HepG2 (cell line): ENCODE measurements at regions not wholly inside any gene's neighbourhood (a gene's known extent, or its start where the extent isn't known, plus 50 kb on each side); places are given as distances from the start of the nearest gene placed in this dataset.

Experiments
- AFF4 ChIP-seq: sonication (generic); formaldehyde crosslinking; IDR thresholded peaks from 2 replicates; pipeline ENCODE4 v1.4.0; 2020; ENCODE audit warnings: missing genetic modification reagents
- DDIT3 ChIP-seq: sonication (generic); formaldehyde crosslinking; IDR thresholded peaks from 2 replicates; pipeline ENCODE4 v1.4.0; 2020; ENCODE audit warnings: mild to moderate bottlenecking, missing genetic modification reagents
- GATAD1 ChIP-seq: IDR thresholded peaks from 2 replicates; pipeline ENCODE4 v1.6.1; 2016; ENCODE audit warnings: missing genetic modification reagents, missing compliant biosample characterization
- GLMP ChIP-seq: sonication (generic); formaldehyde crosslinking; IDR thresholded peaks from 2 replicates; pipeline ENCODE4 v1.9.0; 2021; ENCODE audit warnings: missing genetic modification reagents, mild to moderate bottlenecking, borderline replicate concordance
- HDAC6 ChIP-seq: fragments of 200-600 bp; sonication (generic); IDR thresholded peaks from 2 replicates; pipeline ENCODE4 v1.7.0; 2017; ENCODE audit warnings: mild to moderate bottlenecking, antibody characterized with exemption, low read length, low read depth
- HNRNPH1 ChIP-seq: fragments of 200-400 bp; formaldehyde crosslinking; optimal IDR thresholded peaks from 2 replicates; pipeline ENCODE3; 2017; ENCODE audit warnings: mild to moderate bottlenecking, low read depth, low read length
- KDM6A ChIP-seq: IDR thresholded peaks from 2 replicates; pipeline ENCODE4 v1.6.1; 2016; ENCODE audit warnings: low read depth
- MAZ ChIP-seq, 2 experiments: sonication (generic) in 1 of 2; formaldehyde crosslinking in 1 of 2; IDR thresholded peaks; 2 replicates each; pipeline versions ENCODE4 v1.5.0 to v1.6.1; 2012 to 2020; ENCODE audit warnings: low read depth in 2 of 2, mild to moderate bottlenecking in 2 of 2, borderline replicate concordance in 1 of 2, improper control_type of control experiment in 1 of 2, low read length in 1 of 2, missing genetic modification reagents in 1 of 2, moderate library complexity in 1 of 2
- PRMT3 ChIP-seq: sonication (generic); formaldehyde crosslinking; IDR thresholded peaks from 2 replicates; pipeline ENCODE4 v1.8.1; 2022; ENCODE audit warnings: low read depth, mild to moderate bottlenecking, moderate library complexity, missing genetic modification reagents, borderline replicate concordance
- REST ChIP-seq, 2 experiments: IDR thresholded peaks; 2 replicates each; pipeline ENCODE4 v1.6.1; 2011 to 2012; ENCODE audit warnings: low read length in 2 of 2, borderline replicate concordance in 1 of 2, low read depth in 1 of 2, mild to moderate bottlenecking in 1 of 2, moderate library complexity in 1 of 2
- SOX13 ChIP-seq, 3 experiments: fragments of 450-650 bp in 1 of 3; sonication (generic) in 1 of 3; formaldehyde crosslinking in 1 of 3; IDR thresholded peaks in 2 of 3; conservative IDR thresholded peaks in 1 of 3; 2 replicates each; pipeline versions ENCODE4 v1.5.0 to v1.6.1; 2016 to 2020; ENCODE audit warnings: antibody characterized with exemption in 1 of 3, mild to moderate bottlenecking in 1 of 3, missing compliant biosample characterization in 1 of 3, missing genetic modification reagents in 1 of 3, moderate library complexity in 1 of 3
- ZBTB33 ChIP-seq: sonication (generic); formaldehyde crosslinking; IDR thresholded peaks from 2 replicates; pipeline ENCODE4 v1.4.0; 2020; ENCODE audit warnings: missing genetic modification reagents
- ZNF691 ChIP-seq: sonication (generic); formaldehyde crosslinking; IDR thresholded peaks from 2 replicates; pipeline ENCODE4 v1.4.0; 2020; ENCODE audit warnings: missing genetic modification reagents, low read depth, mild to moderate bottlenecking, borderline replicate concordance

GRCh38 chr1:4267381-4268261 lies 367.5 kb upstream of the C1orf174 start (continued):
- TF ChIP-seq HNRNPH1 (peak; percentile 45), AFF4 (CRISPR knock-in tag) (0 out of 2 replicates have a peak, but pooled peaks have one; percentile 25), SOX13 (IDR thresholded peaks at IDR 0.05) (peak; percentile 79; the same call in 1 of the 2 replicates), SOX13 (CRISPR knock-in tag; conservative IDR thresholded peaks at IDR 0.05 in 1 of 2, IDR thresholded peaks at IDR 0.05 in 1 of 2) (peak in 1 of 2 experiments; percentile 96; a peak in 2 of 4 replicates), KDM6A (CRISPR knock-in tag) (peak; percentile 88), ZBTB33 (CRISPR knock-in tag) (0 out of 2 replicates have a peak, but pooled peaks have one; percentile 41), GLMP (CRISPR knock-in tag) (no peak), ZNF691 (no peak; the same call in 1 of the 2 replicates), GATAD1 (CRISPR knock-in tag) (no peak; the same call in 1 of the 2 replicates), PRMT3 (no peak), DDIT3 (no peak), MAZ (IDR thresholded peaks at IDR 0.05; ENCODE audit: borderline replicate concordance, low read depth, low read length) (no peak), MAZ (CRISPR knock-in tag; IDR thresholded peaks at IDR 0.05; ENCODE audit: low read depth) (no peak), REST (IDR thresholded peaks at IDR 0.05; ENCODE audit: borderline replicate concordance in 1 of 2, low read depth in 1 of 2, low read length in 2 of 2) (no peak), HDAC6 (no peak)
